ENCODE measurements at regions not wholly inside any gene's neighbourhood (a gene's known extent, or its start where the extent isn't known, plus 50 kb on each side); places are given as distances from the start of the nearest gene placed in this dataset.

GRCh38 chr17:77381185-77381700 lies 240.5 kb downstream of the SEC14L1 start:
- no peak for DNase-seq

DNA sequence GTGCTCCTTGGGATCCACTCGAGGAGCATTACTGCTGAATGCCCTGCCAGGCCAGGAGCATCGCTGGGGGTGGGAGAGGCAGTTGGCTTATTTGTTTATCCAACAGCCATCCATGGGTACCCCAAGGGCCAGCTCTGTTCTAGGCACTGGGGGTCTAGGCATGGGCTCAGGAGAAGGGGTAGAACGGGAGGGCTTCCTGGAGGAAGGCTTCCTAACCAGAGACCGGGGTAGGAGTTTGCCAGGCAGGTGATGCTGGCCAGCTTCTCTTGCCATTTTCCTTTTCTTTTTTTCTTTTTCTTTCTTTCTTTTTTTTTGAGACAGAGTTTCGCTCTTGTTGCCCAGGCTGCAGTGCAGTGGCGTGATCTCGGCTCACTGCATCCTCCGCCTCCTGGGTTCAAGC lies 241.0 kb downstream of the SEC14L1 start:
- DNase-seq: no peak

- DNase-seq: peak; percentile 64
Observed at GRCh38 chr17:77382356-77382911, 241.7 kb downstream of the SEC14L1 start.

GRCh38 chr17:77382966-77383612 lies 242.3 kb downstream of the SEC14L1 start:
- no peak for DNase-seq

GRCh38 chr17:77383613-77384608 lies 243.1 kb downstream of the SEC14L1 start:
- no peak for DNase-seq

GRCh38 chr17:77385750-77386501 lies 245.2 kb downstream of the SEC14L1 start:
- DNase-seq: no peak

DNA sequence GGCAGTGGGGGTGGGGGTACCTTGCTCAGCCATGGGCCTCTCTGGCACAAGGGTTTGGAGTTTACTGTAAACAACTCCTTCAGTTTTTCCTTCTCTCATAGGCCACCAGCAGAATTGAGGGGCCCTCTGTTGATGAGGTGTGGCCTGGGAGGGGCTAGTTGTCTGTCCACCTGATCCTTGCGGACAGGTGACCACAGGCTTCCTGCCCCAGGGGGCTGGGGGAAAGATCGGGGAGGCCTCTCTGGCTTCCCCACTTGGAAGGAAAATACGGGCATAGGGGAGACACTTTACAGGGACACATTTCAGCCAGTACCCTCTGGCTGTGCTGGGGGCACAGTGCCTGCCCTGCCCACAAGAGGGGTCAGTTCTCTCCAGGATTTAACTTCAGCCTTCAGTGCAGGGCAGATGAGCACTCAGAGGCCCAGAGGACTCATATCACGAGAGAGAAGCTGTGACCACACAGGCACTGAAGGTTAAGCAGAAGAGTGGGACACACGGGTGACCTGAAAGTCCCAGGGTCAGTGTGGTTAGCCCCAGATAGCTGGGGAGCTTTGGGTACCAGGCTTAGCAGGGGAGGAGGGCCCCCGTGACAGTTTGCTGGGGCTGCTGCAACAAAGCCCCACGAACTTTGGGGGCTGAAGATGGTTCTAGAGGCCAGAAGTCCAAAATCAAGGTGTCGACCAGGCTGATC lies 245.9 kb downstream of the SEC14L1 start:
- no peak for DNase-seq

GRCh38 chr17:77387891-77388290 lies 247.1 kb downstream of the SEC14L1 start:
- no peak for DNase-seq

- DNase-seq: no peak
Observed at GRCh38 chr17:77388384-77389306, 247.9 kb downstream of the SEC14L1 start.

GRCh38 chr17:77390870-77391269 lies 250.1 kb downstream of the SEC14L1 start:
- no peak for DNase-seq

- no peak for DNase-seq
Observed at GRCh38 chr17:77391668-77392375, 251.1 kb downstream of the SEC14L1 start.

GRCh38 chr17:77392376-77393273 lies 251.9 kb downstream of the SEC14L1 start:
- DNase-seq: no peak

DNA sequence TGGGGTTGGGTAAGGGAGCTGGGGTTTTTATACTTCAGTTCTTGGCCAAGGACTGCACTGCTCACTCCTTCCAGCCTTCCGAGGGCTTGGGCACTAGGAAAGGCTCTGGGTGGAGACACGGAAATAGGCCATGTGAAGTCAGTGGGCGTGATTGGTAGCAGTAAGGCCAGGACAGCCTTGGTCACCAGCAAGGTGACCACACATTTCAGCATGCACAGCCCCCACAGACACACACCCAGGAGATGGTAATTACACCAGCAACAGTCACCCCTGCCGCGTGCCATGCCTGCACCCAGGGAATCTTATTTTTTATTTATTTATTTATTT lies 252.5 kb downstream of the SEC14L1 start:
- DNase-seq: no peak

DNA sequence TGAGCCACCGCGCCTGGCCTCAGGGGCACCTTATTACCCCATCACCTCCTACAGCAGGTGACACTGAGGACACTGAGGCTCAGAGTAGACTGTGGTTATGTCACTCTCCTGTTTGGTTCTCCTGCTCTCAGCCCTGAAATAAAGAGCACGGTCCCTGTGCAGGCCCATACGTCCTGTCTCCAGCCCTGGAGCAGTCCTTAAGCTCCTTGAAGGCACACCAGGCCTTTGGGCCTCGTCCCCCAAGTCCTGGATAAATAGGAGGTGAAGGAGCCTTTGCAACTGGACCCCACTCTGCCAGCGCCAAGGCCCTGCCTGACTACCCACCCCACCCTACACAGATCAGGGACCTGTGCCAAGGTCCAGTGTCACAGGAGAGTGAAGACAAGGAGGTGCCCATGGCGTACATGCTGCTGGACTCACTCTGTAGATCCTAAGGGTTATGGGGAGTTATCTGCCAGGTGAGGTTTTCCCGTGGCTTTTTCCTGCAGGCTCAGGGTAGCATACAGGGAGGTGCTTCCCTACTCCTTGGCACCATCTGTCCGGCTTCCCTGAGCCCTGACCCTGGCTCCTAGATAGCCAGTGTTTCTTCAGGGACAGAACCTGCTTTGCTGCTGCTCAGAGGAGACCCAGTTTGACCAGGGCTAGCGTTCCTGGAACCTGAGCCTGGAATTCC lies 253.2 kb downstream of the SEC14L1 start:
- DNase-seq: no peak

DNA sequence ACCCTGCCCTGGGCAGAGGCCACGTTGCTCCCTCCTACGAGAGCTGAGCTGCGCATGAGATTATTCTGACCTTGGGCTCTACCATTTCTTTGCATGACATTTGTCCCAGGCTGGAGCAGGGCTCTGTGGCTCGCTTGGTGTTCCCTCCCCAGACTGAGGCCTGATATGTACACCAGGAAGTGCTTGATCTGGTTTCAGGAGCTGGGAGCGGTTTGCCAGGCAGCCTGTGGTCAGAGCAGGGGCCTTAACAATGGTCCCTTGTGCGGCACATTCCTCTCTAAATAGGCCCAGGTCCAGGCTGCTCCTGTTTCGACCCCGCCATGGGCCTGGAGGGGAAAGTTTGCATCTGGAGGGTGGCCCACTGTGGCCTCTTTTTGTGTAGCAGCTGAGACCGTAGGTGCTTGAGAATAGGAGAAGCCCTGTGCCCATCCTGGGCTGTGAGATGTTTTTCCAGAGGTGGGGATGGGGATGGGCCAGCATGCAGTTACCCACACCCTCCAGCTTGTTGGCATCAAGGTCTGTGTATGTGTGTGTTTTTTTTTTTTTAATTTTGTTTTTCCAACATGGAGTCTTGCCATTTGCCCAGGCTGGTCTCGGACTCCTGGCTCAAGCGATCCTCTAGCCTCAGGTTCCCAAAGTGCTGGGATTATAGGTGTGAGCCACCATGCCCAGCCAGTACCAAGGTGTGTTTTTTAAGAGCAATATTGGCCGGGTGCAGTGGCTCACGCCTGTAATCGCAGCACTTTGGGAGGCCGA lies 253.9 kb downstream of the SEC14L1 start:
- no peak for DNase-seq

DNA sequence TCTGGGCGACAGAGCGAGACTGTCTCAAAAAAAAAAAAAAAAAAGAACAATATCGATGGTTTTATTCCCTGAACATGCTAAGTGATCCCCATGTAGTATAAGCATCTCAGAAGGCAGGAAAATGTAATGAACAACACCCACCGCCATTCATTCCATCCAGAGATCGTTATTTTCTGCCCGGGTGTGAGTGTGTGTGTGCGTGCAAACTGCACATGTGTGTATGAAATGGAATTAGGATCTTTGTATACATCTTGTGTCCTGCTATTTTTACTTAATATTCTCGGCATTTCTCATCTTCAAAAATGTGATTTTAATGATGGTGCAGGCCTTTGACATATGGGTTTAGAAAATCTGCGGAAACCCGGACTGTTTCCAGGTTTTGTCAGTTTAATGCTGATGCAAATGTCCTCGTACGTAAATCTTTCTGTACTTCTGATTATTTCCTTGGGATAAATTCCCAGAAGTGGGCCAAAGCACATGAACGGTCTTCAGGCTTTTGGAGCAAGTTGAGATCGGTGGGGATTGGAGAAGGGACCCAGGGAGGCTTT lies 254.8 kb downstream of the SEC14L1 start:
- no peak for DNase-seq

- DNase-seq: no peak
Observed at GRCh38 chr17:77396610-77397009, 255.8 kb downstream of the SEC14L1 start.

DNA sequence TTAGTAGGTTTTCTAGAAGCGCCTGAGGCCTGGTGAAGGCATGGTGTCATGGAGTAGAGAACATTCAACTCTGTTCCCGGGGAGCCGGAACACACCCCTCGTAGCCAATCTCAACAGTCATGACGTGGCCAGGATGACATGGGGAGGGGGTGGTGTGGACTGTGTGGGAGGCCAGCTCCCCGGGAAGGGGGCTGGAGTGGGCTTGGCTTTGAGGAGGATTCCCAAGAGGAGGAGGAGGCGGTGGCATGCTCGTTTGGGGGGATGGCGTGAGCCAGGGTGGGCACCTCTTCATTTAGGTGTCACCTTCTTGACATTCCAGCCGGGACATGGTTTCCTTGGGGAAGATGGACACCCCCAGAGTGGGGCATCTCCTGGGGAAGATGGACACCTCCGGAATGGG lies 257.5 kb downstream of the SEC14L1 start:
- DNase-seq: no peak
